Spleen (tissue), 11 donors: ENCODE measurements at regions not wholly inside any gene's neighbourhood (a gene's known extent, or its start where the extent isn't known, plus 50 kb on each side); places are given as distances from the start of the nearest gene placed in this dataset.
"Not testable (repeated sequence)": the region's sequence is repeated elsewhere in the genome, so short reads cannot be mapped to it uniquely, and the experiment has no call there.

ENCODE experiments used
- DNase-seq: peaks from one replicate; pipeline ENCODE4 v3.0.0-alpha.2; 2020
- H3K27ac ChIP-seq, 8 donors: fragments of 200-600 bp; sonication (generic) in 7 of 8; 1 replicate in 4 of 8; 2 replicates in 4 of 8; pipeline versions ENCODE4 v1.5.0 to v1.8.0; 2016 to 2021; ENCODE audit warnings: inconsistent platforms in 4 of 8, mild to moderate bottlenecking in 4 of 8, moderate library complexity in 1 of 8
- H3K27me3 ChIP-seq, 7 donors: fragments of 200-600 bp; sonication (generic) in 6 of 7; replicated peaks in 1 of 7; 1 replicate in 4 of 7; 2 replicates in 3 of 7; pipeline versions ENCODE4 v1.5.0 to v1.8.0; 2016 to 2021; ENCODE audit warnings: inconsistent platforms in 3 of 7, mild to moderate bottlenecking in 1 of 7
- H3K36me3 ChIP-seq, 6 donors: fragments of 200-600 bp; sonication (generic) in 5 of 6; 1 replicate in 4 of 6; 2 replicates in 2 of 6; pipeline versions ENCODE4 v1.5.0 to v1.8.0; 2016 to 2021; ENCODE audit warnings: inconsistent platforms in 2 of 6
- H3K4me1 ChIP-seq, 6 donors: fragments of 200-600 bp; sonication (generic) in 5 of 6; 1 replicate in 3 of 6; 2 replicates in 3 of 6; pipeline versions ENCODE4 v1.5.0 to v1.8.0; 2016 to 2021; ENCODE audit warnings: inconsistent platforms in 3 of 6
- H3K4me3 ChIP-seq, 8 donors: fragments of 200-600 bp; sonication (generic) in 7 of 8; 1 replicate in 4 of 8; 2 replicates in 4 of 8; pipeline versions ENCODE4 v1.5.0 to v1.8.0; 2016 to 2021; ENCODE audit warnings: inconsistent platforms in 4 of 8, mild to moderate bottlenecking in 4 of 8, moderate library complexity in 2 of 8
- H3K9me3 ChIP-seq, 8 donors: fragments of 200-600 bp; sonication (generic) in 7 of 8; 1 replicate in 4 of 8; 2 replicates in 4 of 8; pipeline versions ENCODE4 v1.5.0 to v1.8.0; 2016 to 2021; ENCODE audit warnings: inconsistent platforms in 4 of 8
- CTCF ChIP-seq, 11 experiments: fragments of 200-600 bp in 7 of 11; fragments of 450-650 bp in 4 of 11; sonication (generic) in 4 of 11; IDR thresholded peaks in 8 of 11; conservative IDR thresholded peaks in 3 of 11; 1 replicate in 7 of 11; 2 replicates in 4 of 11; pipeline versions ENCODE4 v1.4.0 to v1.8.0; 2016 to 2021; ENCODE audit warnings: antibody characterized with exemption in 11 of 11, inconsistent platforms in 4 of 11, mild to moderate bottlenecking in 1 of 11
- POLR2A ChIP-seq, 3 donors: fragments of 450-650 bp; IDR thresholded peaks; one replicate each; pipeline ENCODE4 v1.5.1; 2017; ENCODE audit warnings: antibody characterized with exemption in 3 of 3, mild to moderate bottlenecking in 1 of 3
- POLR2AphosphoS5 ChIP-seq, 3 donors: sonication (generic); formaldehyde crosslinking; IDR thresholded peaks; one replicate each; pipeline ENCODE4 v1.5.1; 2017; ENCODE audit warnings: antibody characterized with exemption in 3 of 3
- WGBS, 5 donors: extraction: QIAGEN DNeasy Blood & Tissue Kit in 3 of 5; methylation state at CpG; one replicate each; pipeline versions ENCODE4 v1.1.5 to v1.1.7; 2013 to 2018; 5-methylcytosine and 5-hydroxymethylcytosine counted together
- intact Hi-C: fragments of 100-400 bp; cut with DNase I; formaldehyde crosslinking; loops from one replicate; pipeline ENCODE4 v1.15.0; 2023; ENCODE audit warnings: low total_unique reads
- donor health status: healthy with polysubstance abuse.
- donor health status: DM: no; HTN: no; CAD: no; lungs with moderate emphysema.
- donor health status: DM: no; HTN: no; CAD: no.
- donor health status: Bipolar disorder and iron deficiency.
- donor health status: healthy.
- donor health status: DM: no; HTN: no; CAD: no.
- donor health status: DM: yes; HTN: yes; CAD: no.

GRCh38 chr3:107193116-107193515, 184.1 kb upstream of the CCDC54 start:
- Histone ChIP-seq H3K36me3 (no peaks in the 10 kb centered on the region), H3K27me3 (no peaks in the 10 kb centered on the region), H3K4me1 (no peaks in the 10 kb centered on the region), H3K9me3 (no peaks in the 10 kb centered on the region), H3K27ac (no peak overlapping the region), H3K4me3 (no peak overlapping the region)
- intact Hi-C loops: no loop called here
- 87 to 100% (median 95%) methylated on average over 1 of the region's 1 CpG for WGBS, 5 donors
- no peak for TF ChIP-seq POLR2A (IDR thresholded peaks at IDR 0.05)
- TF ChIP-seq POLR2AphosphoS5 (IDR thresholded peaks at IDR 0.05): no peak
- TF ChIP-seq CTCF (IDR thresholded peaks at IDR 0.05 in 8 of 11, conservative IDR thresholded peaks at IDR 0.05 in 3 of 11): no peak
- no peak for DNase-seq

DNA sequence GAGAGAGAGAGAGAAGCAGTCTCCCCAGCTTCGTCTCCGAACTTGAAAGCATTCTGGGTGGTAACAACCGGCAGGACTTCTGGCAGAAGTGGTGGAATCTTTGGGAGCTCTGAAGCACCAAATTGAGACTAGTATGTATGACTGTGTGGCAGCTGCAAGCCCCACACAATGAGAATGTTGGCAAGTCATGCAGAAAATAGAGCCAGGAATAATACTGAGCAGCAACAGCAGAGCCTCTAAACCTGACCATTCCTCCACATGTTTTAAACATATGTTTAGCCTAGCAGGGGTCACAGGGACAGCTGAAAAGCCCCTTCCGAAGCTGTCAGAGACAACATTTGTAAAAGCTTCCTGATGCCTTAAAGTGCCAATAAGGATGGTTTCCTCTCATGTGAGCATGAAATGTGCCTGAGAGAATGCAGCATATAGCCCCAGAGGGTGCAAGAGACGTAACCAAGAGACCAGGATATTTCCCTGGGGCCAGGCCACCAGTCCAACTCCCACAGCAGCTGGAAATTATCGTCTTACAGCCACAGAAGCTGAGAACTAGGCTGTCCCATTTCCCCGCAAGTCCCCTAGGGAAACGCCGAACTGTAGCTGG, 178.6 kb upstream of the CCDC54 start:
- 73 to 85% (median 81%) methylated on average over 9 of the region's 9 CpGs for WGBS, 5 donors
- TF ChIP-seq POLR2A (IDR thresholded peaks at IDR 0.05) (no peak), CTCF (IDR thresholded peaks at IDR 0.05 in 8 of 11, conservative IDR thresholded peaks at IDR 0.05 in 3 of 11) (no peak), POLR2AphosphoS5 (IDR thresholded peaks at IDR 0.05) (no peak)
- Histone ChIP-seq H3K9me3 (no peaks in the 10 kb centered on the region), H3K27me3 (no peaks in the 10 kb centered on the region), H3K36me3 (no peaks in the 10 kb centered on the region), H3K4me1 (no peaks in the 10 kb centered on the region), H3K27ac (no peak overlapping the region), H3K4me3 (no peak overlapping the region)
- DNase-seq: no peak
- intact Hi-C loops: no loop called here

DNA sequence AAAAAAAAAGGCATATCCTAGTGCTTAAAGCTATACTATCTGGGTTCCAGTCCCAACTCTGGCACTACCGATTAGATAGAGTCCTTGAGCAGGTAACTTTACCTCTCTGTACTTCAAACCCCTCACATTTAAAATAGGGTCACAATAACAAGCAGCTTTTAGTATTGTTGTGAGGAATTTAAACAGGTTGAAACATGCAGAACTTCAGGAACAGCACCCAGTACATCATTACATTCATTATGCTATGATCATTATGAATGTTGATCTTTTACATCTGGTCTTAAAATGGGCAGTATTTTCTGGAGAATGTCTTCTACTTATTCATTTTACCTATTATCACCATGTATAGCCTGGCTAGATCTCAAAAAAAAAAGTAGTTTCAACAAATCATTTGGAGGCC, 176.1 kb upstream of the CCDC54 start:
- WGBS, 5 donors: 90 to 100% (median 96%) methylated on average over 1 of the region's 1 CpG
- Histone ChIP-seq H3K27ac (no peak overlapping the region), H3K36me3 (no peaks in the 10 kb centered on the region), H3K9me3 (no peaks in the 10 kb centered on the region), H3K27me3 (no peaks in the 10 kb centered on the region), H3K4me1 (no peaks in the 10 kb centered on the region), H3K4me3 (no peak overlapping the region)
- TF ChIP-seq POLR2AphosphoS5 (IDR thresholded peaks at IDR 0.05) (no peak), POLR2A (IDR thresholded peaks at IDR 0.05) (no peak), CTCF (IDR thresholded peaks at IDR 0.05 in 8 of 11, conservative IDR thresholded peaks at IDR 0.05 in 3 of 11) (no peak)
- intact Hi-C loops: no loop called here
- no peak for DNase-seq

DNA sequence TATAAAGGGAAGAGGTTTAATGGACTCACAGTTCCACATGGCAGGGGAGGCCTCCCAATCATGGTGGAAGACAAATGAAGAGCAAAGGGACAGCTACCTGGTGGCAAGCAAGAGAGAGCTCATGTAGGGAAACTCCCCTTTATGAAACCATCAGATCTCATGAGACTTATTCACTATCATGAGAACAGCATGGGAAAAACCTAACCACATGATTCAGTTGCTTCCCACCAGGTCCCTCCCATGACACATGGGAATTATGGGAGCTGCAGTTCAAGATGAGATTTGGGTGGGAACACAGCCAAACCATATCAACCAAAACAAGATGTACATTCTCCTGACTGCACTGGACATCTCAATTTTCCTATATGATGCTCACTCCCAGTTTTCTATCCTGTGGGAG, 174.4 kb upstream of the CCDC54 start:
- H3K36me3 ChIP-seq, H3K27me3 ChIP-seq, DNase-seq, H3K27ac ChIP-seq, intact Hi-C loops, H3K9me3 ChIP-seq, H3K4me3 ChIP-seq: not testable (repeated sequence)
- H3K4me1 ChIP-seq: peaks cover 0 to 14% (median 5%) of the 10 kb centered on the region in 6 donors

DNA sequence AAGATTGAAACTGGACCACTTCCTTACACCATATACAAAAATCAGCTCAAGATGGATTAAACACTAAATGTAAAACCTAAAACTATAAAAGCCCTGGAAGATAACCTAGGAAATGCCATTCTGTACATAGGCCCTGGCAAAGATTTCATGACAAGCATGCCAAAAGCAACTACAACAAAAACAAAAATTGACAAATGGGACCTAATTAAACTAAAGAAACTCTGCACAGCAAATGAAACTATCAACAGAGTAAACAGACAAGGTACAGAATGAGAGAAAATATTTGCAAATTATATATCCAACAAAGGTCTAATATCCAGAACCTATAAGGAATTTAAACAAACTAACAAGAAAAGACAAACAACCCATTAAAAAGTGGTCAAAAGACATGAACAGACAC, 173.1 kb upstream of the CCDC54 start:
- intact Hi-C loops: no loop called here
- Histone ChIP-seq H3K4me3 (no peak overlapping the region), H3K27me3 (no peaks in the 10 kb centered on the region), H3K9me3 (no peaks in the 10 kb centered on the region), H3K36me3 (no peaks in the 10 kb centered on the region), H3K27ac (no peak overlapping the region), H3K4me1 (peaks cover 4 to 26% (median 9%) of the 10 kb centered on the region in 6 donors)
- TF ChIP-seq POLR2A (IDR thresholded peaks at IDR 0.05) (no peak), CTCF (IDR thresholded peaks at IDR 0.05 in 8 of 11, conservative IDR thresholded peaks at IDR 0.05 in 3 of 11) (no peak), POLR2AphosphoS5 (IDR thresholded peaks at IDR 0.05) (no peak)
- no peak for DNase-seq
